ENCODE measurements at regions not wholly inside any gene's neighbourhood (a gene's known extent, or its start where the extent isn't known, plus 50 kb on each side); places are given as distances from the start of the nearest gene placed in this dataset.

DNA sequence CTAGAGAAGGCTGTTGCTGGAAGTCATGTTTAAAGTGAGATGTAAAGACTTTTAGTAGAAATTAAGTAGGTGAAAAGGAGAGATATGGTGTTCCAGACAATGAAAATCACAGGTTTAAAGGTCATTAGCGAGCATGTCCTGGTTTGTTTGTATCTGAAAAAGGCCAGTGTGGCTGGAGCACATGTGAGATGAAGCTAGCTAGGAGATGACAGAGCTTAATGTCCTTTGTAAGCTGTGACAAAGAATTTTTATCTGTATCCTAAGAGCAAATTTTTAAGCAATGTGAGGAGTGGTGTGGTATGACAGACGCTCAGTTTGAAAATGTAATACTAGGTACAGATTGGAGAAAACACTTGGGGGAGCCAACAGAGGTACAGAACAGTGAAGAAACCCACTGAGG lies 567.2 kb upstream of the ARRDC3 start:
- no peak for TF ChIP-seq EZH2 (IDR thresholded peaks at IDR 0.05; ENCODE audit: borderline replicate concordance, low read length)
- TF ChIP-seq, protein P1, sequence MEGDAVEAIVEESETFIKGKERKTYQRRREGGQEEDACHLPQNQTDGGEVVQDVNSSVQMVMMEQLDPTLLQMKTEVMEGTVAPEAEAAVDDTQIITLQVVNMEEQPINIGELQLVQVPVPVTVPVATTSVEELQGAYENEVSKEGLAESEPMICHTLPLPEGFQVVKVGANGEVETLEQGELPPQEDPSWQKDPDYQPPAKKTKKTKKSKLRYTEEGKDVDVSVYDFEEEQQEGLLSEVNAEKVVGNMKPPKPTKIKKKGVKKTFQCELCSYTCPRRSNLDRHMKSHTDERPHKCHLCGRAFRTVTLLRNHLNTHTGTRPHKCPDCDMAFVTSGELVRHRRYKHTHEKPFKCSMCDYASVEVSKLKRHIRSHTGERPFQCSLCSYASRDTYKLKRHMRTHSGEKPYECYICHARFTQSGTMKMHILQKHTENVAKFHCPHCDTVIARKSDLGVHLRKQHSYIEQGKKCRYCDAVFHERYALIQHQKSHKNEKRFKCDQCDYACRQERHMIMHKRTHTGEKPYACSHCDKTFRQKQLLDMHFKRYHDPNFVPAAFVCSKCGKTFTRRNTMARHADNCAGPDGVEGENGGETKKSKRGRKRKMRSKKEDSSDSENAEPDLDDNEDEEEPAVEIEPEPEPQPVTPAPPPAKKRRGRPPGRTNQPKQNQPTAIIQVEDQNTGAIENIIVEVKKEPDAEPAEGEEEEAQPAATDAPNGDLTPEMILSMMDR (conservative IDR thresholded peaks at IDR 0.05 in 1 of 2, IDR thresholded peaks at IDR 0.05 in 1 of 2; ENCODE audit: extremely low read depth in 1 of 2, insufficient read depth in 1 of 2, low read depth in 1 of 2, low read length in 2 of 2): no peak
